SK-N-SH (cell line): ENCODE measurements at regions not wholly inside any gene's neighbourhood (a gene's known extent, or its start where the extent isn't known, plus 50 kb on each side); places are given as distances from the start of the nearest gene placed in this dataset.

Experiments
- CTCF ChIA-PET: fragments of 300-600, 350-600 bp; formaldehyde crosslinking; extraction: SDS; loops from one replicate; lab custom pipeline; 2021; lab: Yijun Ruan, JAX
- POLR2A ChIA-PET: fragments of 350-600 bp; sonication (Branson Sonifier 250); formaldehyde crosslinking; extraction: SDS; loops from one replicate; lab custom pipeline; 2020; ENCODE audit warnings: antibody characterized with exemption, inconsistent platforms; lab: Yijun Ruan, JAX
- DNase-seq: peaks from one replicate; pipeline ENCODE4 v3.0.0; 2012
- H2AFZ ChIP-seq: fragments of 200-600 bp; sonication (generic); 2 replicates; pipeline ENCODE4 v1.8.1; 2016; ENCODE audit warnings: antibody characterized with exemption, mild to moderate bottlenecking, low read depth
- H3F3A ChIP-seq: fragments of 200-600 bp; sonication (generic); replicated peaks from 2 replicates; pipeline ENCODE3; 2016; ENCODE audit warnings: antibody characterized with exemption, mild to moderate bottlenecking; ENCODE audit not compliant: insufficient read depth
- H3K27ac ChIP-seq, 2 experiments: fragments of 200-500 bp in 1 of 2; fragments of 200-600 bp in 1 of 2; sonication (Bioruptor generic) in 1 of 2; sonication (generic), shearing (Covaris generic) in 1 of 2; 2 replicates each; pipeline versions ENCODE4 v1.5.1 to v1.6.1; 2014 to 2016; ENCODE audit warnings: low read depth in 2 of 2, inconsistent platforms in 1 of 2, low read length in 1 of 2, mild to moderate bottlenecking in 1 of 2, mixed read lengths in 1 of 2
- H3K27me3 ChIP-seq: fragments of 200-600 bp; sonication (generic), shearing (Covaris generic); 2 replicates; pipeline ENCODE4 v1.6.1; 2016; ENCODE audit warnings: mixed run types; ENCODE audit not compliant: insufficient read depth
- H3K36me3 ChIP-seq, 2 experiments: fragments of 200-500 bp in 1 of 2; fragments of 200-600 bp in 1 of 2; sonication (Bioruptor generic) in 1 of 2; sonication (generic) in 1 of 2; replicated peaks in 1 of 2; 2 replicates each; pipeline versions ENCODE3 to v1.5.1; 2014 to 2016; ENCODE audit warnings: low read length in 1 of 2, mild to moderate bottlenecking in 1 of 2; ENCODE audit not compliant: insufficient read depth in 2 of 2, control insufficient read depth in 1 of 2
- H3K4me1 ChIP-seq, 2 experiments: fragments of 200-500 bp in 1 of 2; fragments of 200-600 bp in 1 of 2; sonication (Bioruptor generic) in 1 of 2; sonication (generic), shearing (Covaris generic) in 1 of 2; 2 replicates each; pipeline versions ENCODE4 v1.5.1 to v1.6.1; 2014 to 2016; ENCODE audit warnings: low read depth in 1 of 2, low read length in 1 of 2, mixed run types in 1 of 2; ENCODE audit not compliant: insufficient read depth in 2 of 2, control insufficient read depth in 1 of 2
- H3K4me2 ChIP-seq: fragments of 200-600 bp; sonication (generic), shearing (Covaris generic); 2 replicates; pipeline ENCODE4 v1.6.1; 2017; ENCODE audit warnings: mixed run types
- H3K4me3 ChIP-seq, 2 experiments: fragments of 200-500 bp in 1 of 2; fragments of 200-600 bp in 1 of 2; sonication (Bioruptor generic) in 1 of 2; sonication (generic), shearing (Covaris generic) in 1 of 2; 2 replicates each; pipeline versions ENCODE4 v1.5.1 to v1.8.1; 2014 to 2016; ENCODE audit warnings: low read depth in 2 of 2, inconsistent platforms in 1 of 2, low read length in 1 of 2, mild to moderate bottlenecking in 1 of 2, mixed read lengths in 1 of 2, moderate library complexity in 1 of 2
- H3K79me2 ChIP-seq: fragments of 200-600 bp; sonication (generic); 2 replicates; pipeline ENCODE4 v1.8.1; 2017; ENCODE audit warnings: mild to moderate bottlenecking; ENCODE audit not compliant: insufficient read depth
- H3K9ac ChIP-seq: fragments of 200-600 bp; sonication (generic); 2 replicates; pipeline ENCODE4 v1.6.1; 2017; ENCODE audit warnings: mixed run types
- H3K9me2 ChIP-seq: fragments of 200-600 bp; sonication (generic); 2 replicates; pipeline ENCODE4 v1.6.1; 2017; ENCODE audit warnings: mixed run types
- H3K9me3 ChIP-seq: fragments of 200-600 bp; sonication (generic); 2 replicates; pipeline ENCODE4 v1.6.1; 2017; ENCODE audit warnings: mixed run types, mild to moderate bottlenecking, moderate library complexity
- H4K20me1 ChIP-seq: fragments of 200-600 bp; sonication (generic); 2 replicates; pipeline ENCODE4 v1.6.1; 2017; ENCODE audit warnings: mild to moderate bottlenecking, mixed run types; ENCODE audit not compliant: insufficient read depth
- EP300 ChIP-seq, 2 experiments: IDR thresholded peaks; 2 replicates each; pipeline versions ENCODE4 v1.4.0 to v1.6.1; 2012; ENCODE audit warnings: borderline replicate concordance in 1 of 2, low read depth in 1 of 2, low read length in 1 of 2
- FOSL2 ChIP-seq: IDR thresholded peaks from 2 replicates; pipeline ENCODE4 v1.4.0; 2012; ENCODE audit warnings: low read depth, mild to moderate bottlenecking, moderate library complexity, borderline replicate concordance
- FOXJ3 ChIP-seq: sonication (generic); formaldehyde crosslinking; IDR thresholded peaks from 2 replicates; pipeline ENCODE4 v1.5.1; 2020; ENCODE audit warnings: mild to moderate bottlenecking, missing genetic modification reagents
- GABPA ChIP-seq: IDR thresholded peaks from 2 replicates; pipeline ENCODE4 v1.4.0; 2012; ENCODE audit warnings: low read depth, mild to moderate bottlenecking
- JUND ChIP-seq: IDR thresholded peaks from 2 replicates; pipeline ENCODE4 v1.4.0; 2012
- MAX ChIP-seq: IDR thresholded peaks from 2 replicates; pipeline ENCODE4 v1.4.0; 2012; ENCODE audit warnings: low read depth
- MEF2A ChIP-seq: IDR thresholded peaks from 2 replicates; pipeline ENCODE4 v1.4.0; 2012; ENCODE audit warnings: low read depth, borderline replicate concordance
- MXI1 ChIP-seq: IDR thresholded peaks from 2 replicates; pipeline ENCODE4 v1.6.1; 2012; ENCODE audit warnings: mild to moderate bottlenecking, low read depth, low read length, improper control_type of control experiment
- RCOR1 ChIP-seq: fragments of 150-350 bp; IDR thresholded peaks from 2 replicates; pipeline ENCODE4 v1.6.1; 2017; ENCODE audit warnings: antibody characterized with exemption, low read length
- REST ChIP-seq: IDR thresholded peaks from 2 replicates; pipeline ENCODE4 v1.6.1; 2012; ENCODE audit warnings: mild to moderate bottlenecking, low read depth, low read length, moderate library complexity
- RFX5 ChIP-seq: IDR thresholded peaks from 2 replicates; pipeline ENCODE4 v1.6.1; 2012; ENCODE audit warnings: mild to moderate bottlenecking, improper control_type of control experiment, low read length
- SIN3A ChIP-seq: IDR thresholded peaks from 2 replicates; pipeline ENCODE4 v1.6.1; 2012; ENCODE audit warnings: low read depth, mild to moderate bottlenecking, low read length, moderate library complexity, borderline replicate concordance
- SMC3 ChIP-seq: IDR thresholded peaks from 2 replicates; pipeline ENCODE4 v1.6.1; 2012; ENCODE audit warnings: low read depth, low read length, improper control_type of control experiment
- TCF12 ChIP-seq: IDR thresholded peaks from 2 replicates; pipeline ENCODE4 v1.4.0; 2012
- TEAD4 ChIP-seq: IDR thresholded peaks from 2 replicates; pipeline ENCODE4 v1.4.0; 2012; ENCODE audit warnings: mild to moderate bottlenecking, borderline replicate concordance; ENCODE audit not compliant: insufficient read depth
- USF1 ChIP-seq: IDR thresholded peaks from 2 replicates; pipeline ENCODE4 v1.4.0; 2012; ENCODE audit warnings: low read depth, borderline replicate concordance
- WGBS: methylation state at CpG from one replicate; pipeline ENCODE4 v1.1.6; 2017; ENCODE audit warnings: low lambda C conversion rate; 5-methylcytosine and 5-hydroxymethylcytosine counted together

GRCh38 chr4:29536745-29537144 lies 1183.4 kb upstream of the PCDH7 start (continued):
- TF ChIP-seq FOSL2 = no peak

GRCh38 chr4:29538889-29539646 lies 1181.1 kb upstream of the PCDH7 start:
- WGBS = 8% methylated on average over 4 of the region's 4 CpGs

GRCh38 chr4:29540439-29541102 lies 1179.6 kb upstream of the PCDH7 start:
- WGBS = 2% methylated on average over 2 of the region's 2 CpGs
- Histone ChIP-seq H3K4me2 (no peak overlapping the region), H3K36me3 (no peaks in the 10 kb centered on the region), H3K4me1 (no peaks in the 10 kb centered on the region), H3K79me2 (no peaks in the 10 kb centered on the region), H2AFZ (no peak overlapping the region), H3K4me3 (no peak overlapping the region), H3K9me2 (no peaks in the 10 kb centered on the region), H4K20me1 (no peaks in the 10 kb centered on the region), H3K27me3 (no peaks in the 10 kb centered on the region), H3K27ac (no peak overlapping the region), H3K9ac (no peak overlapping the region), H3F3A (no peaks in the 10 kb centered on the region), H3K9me3 (no peaks in the 10 kb centered on the region)
- no peak for DNase-seq
- TF ChIP-seq SMC3 (no peak), USF1 (no peak), JUND (no peak), MEF2A (no peak), MAX (no peak), TEAD4 (no peak), SIN3A (no peak), FOXJ3 (CRISPR knock-in tag) (no peak), EP300 (IDR thresholded peaks at IDR 0.05; ENCODE audit: borderline replicate concordance in 1 of 2, low read depth in 1 of 2, low read length in 1 of 2) (no peak), GABPA (no peak)
- ChIA-PET CTCF (no interaction called here), POLR2A (no interaction called here)

More at GRCh38 chr4:29538889-29539646, 1181.1 kb upstream of the PCDH7 start:
- H3K4me1 ChIP-seq = no peaks in the 10 kb centered on the region
- no peak overlapping the region for H2AFZ ChIP-seq
- CTCF ChIA-PET = no interaction called here
- no peak for DNase-seq
- no peak for TF ChIP-seq SMC3
- TF ChIP-seq TCF12 = no peak
- TF ChIP-seq RCOR1 = no peak
- TF ChIP-seq RFX5 = no peak
- TF ChIP-seq REST = no peak
- no peak for TF ChIP-seq MXI1
- TF ChIP-seq SIN3A = no peak
- TF ChIP-seq, all 33 proteins: peak for 0
- H4K20me1 ChIP-seq = no peaks in the 10 kb centered on the region
- no peaks in the 10 kb centered on the region for H3K9me3 ChIP-seq
- no peaks in the 10 kb centered on the region for H3K9me2 ChIP-seq
- H3K4me2 ChIP-seq = no peak overlapping the region
- H3K4me3 ChIP-seq = no peak overlapping the region
- no peaks in the 10 kb centered on the region for H3K27me3 ChIP-seq
- H3K9ac ChIP-seq = no peak overlapping the region
- H3K36me3 ChIP-seq = no peaks in the 10 kb centered on the region
- POLR2A ChIA-PET = no interaction called here
- no peaks in the 10 kb centered on the region for H3F3A ChIP-seq
- H3K27ac ChIP-seq = no peak overlapping the region
- H3K79me2 ChIP-seq = no peaks in the 10 kb centered on the region
